Suprapubic skin (tissue), 4 donors: ENCODE measurements at regions not wholly inside any gene's neighbourhood (a gene's known extent, or its start where the extent isn't known, plus 50 kb on each side); places are given as distances from the start of the nearest gene placed in this dataset.

Experiments used
- CTCF ChIP-seq, 2 donors: fragments of 200-600 bp in 1 of 2; fragments of 450-650 bp in 1 of 2; sonication (generic) in 1 of 2; IDR thresholded peaks; one replicate each; pipeline ENCODE4 v1.5.1; 2016 to 2019; ENCODE audit warnings: antibody characterized with exemption in 2 of 2, mild to moderate bottlenecking in 1 of 2, moderate library complexity in 1 of 2
- EP300 ChIP-seq: sonication (generic); formaldehyde crosslinking; IDR thresholded peaks from one replicate; pipeline ENCODE4 v1.6.1; 2017; ENCODE audit warnings: antibody characterized with exemption
- POLR2A ChIP-seq, 2 donors: fragments of 450-650 bp; IDR thresholded peaks; one replicate each; pipeline ENCODE4 v1.6.1; 2017; ENCODE audit warnings: antibody characterized with exemption in 2 of 2, mild to moderate bottlenecking in 2 of 2, moderate library complexity in 2 of 2
- POLR2AphosphoS5 ChIP-seq, 3 donors: sonication (generic); formaldehyde crosslinking; IDR thresholded peaks; one replicate each; pipeline ENCODE4 v1.6.1; 2017; ENCODE audit warnings: antibody characterized with exemption in 3 of 3

GRCh38 chr1:84750110-84750730 lies 60.0 kb upstream of the SSX2IP start:
- no peak for TF ChIP-seq CTCF (IDR thresholded peaks at IDR 0.05)
- TF ChIP-seq POLR2A (IDR thresholded peaks at IDR 0.05): no peak
- no peak for TF ChIP-seq EP300
- TF ChIP-seq POLR2AphosphoS5 (IDR thresholded peaks at IDR 0.05): no peak
